Skin of body (tissue), 1 donor: ENCODE measurements at regions not wholly inside any gene's neighbourhood (a gene's known extent, or its start where the extent isn't known, plus 50 kb on each side); places are given as distances from the start of the nearest gene placed in this dataset.
A peak's percentile ranks its signal among the peaks of the same experiment; 100 is the strongest.
"Not testable (repeated sequence)": the region's sequence is repeated elsewhere in the genome, so short reads cannot be mapped to it uniquely, and the experiment has no call there.

Source experiments
- DNase-seq: peaks from one replicate; lab custom pipeline; 2025; lab: John Stamatoyannopoulos, UW

- DNase-seq = no peak
Observed at GRCh38 chr2:14501061-14501460, 131.5 kb upstream of the LRATD1 start.

- not testable (repeated sequence) for DNase-seq
Observed at GRCh38 chr2:14506955-14507354, 125.6 kb upstream of the LRATD1 start.

- no peak for DNase-seq
Observed at GRCh38 chr2:14511541-14511940, 121.0 kb upstream of the LRATD1 start.

DNA sequence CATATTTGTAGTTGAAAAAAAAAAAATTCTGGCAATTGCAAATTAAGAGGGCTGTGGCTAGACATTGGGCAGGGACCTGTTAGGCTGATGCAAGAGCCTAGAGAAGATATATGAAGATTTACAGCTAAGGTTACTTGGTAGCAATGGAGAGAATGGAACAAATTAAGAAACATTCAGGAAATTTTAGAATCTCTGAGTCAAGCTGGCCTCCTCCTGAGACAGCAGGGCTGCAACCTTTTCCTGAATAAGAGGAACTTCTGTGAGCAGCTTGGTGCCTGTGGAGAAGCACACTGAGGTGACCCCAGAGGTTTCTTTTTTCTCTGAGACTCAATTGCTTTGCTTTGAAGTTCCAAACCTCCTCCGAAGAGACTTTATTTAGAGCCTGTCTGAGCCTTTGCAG, 118.6 kb upstream of the LRATD1 start:
- no peak for DNase-seq

DNA sequence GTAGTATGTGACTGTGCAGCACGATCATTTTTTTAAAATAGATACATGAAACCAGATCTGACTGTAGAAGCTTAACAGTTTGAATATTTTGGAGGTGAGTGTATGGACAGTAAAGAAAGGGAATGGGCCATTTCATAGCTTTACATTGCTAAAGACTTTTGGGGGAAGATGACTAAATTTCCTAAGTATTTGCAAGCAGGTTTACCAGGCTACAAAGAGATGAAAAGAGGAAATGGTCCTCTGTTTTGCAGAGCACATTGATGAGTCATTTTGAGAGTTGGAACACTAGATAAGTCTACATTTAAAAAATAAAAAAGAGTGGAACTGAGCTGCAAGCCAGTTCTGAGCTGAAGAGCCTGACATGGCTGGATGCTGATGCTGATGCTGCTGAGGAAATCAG, 115.7 kb upstream of the LRATD1 start:
- no peak for DNase-seq

DNA sequence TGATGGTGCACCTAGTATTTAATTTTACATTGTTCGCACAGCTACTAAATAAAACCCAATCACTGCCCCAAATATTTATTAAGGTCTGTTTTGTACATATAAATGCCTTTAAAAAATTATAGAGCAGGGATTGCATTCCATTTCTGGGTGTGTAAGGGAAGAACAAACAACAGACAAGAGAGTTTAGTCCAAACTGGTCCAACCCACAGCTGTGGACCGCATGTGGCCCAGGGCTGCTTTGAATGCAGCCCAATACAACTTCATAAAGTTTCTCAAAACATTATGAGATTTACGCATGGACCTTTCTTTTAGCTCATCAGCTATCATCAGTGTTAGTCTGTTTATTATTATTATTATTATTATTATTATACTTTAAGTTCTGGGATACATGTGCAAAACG, 114.8 kb upstream of the LRATD1 start:
- peak; percentile 25 for DNase-seq

- no peak for DNase-seq
Observed at GRCh38 chr2:14520385-14520945, 112.1 kb upstream of the LRATD1 start.

DNA sequence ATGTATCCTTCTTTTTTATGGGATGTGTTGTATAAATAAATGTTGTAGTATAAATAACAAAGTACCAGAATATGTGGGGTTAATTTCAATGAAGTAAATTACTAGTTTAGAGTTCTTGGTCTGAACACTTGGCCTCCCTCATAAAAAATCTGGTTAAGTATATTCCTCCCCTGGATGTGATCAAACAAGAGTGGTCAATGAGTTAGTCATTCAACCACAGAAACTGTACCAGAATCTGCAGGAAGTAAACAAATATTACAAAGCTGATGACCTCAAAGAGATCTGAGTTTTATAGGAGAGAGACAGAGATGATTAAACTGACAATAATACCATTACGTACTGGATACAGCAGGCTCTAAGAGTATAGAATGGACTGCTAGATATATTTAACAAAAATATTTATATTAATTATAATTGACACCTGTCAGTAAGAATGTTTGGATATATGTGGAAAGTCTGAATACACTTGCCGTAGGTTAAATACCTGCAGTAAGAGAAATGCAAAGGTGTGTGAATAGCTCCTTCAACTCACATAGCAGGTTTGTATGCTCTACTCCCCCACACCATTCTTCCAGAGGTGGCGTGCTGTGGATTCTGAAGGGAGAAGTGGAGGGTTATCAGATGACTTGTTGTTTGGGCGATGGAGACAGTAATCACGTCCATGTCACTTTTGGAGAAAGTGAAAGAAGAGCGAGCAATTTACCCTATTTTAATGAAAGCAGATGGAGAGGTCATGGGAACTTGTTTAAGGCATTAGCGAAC, 108.3 kb upstream of the LRATD1 start:
- DNase-seq = no peak

GRCh38 chr2:14524803-14525080, 107.8 kb upstream of the LRATD1 start:
- DNase-seq = no peak

DNA sequence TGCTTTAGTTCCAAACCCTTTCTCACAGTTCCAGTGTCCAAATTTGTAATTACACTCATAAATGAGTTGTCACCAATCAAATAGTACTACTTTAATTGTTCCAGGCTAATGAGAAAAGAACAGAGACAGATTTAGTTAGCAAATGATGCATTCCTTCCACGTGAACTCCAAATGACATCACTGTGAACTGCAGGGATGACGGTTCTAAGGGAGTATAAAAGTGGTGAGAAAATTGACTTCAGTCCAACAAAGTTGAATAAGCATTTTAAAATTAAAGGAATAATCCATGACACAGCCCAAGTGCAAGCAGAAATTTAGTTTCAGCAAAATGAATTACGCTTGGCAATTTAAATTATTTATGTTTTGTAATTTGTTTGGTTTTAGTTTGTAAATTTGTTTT, 102.0 kb upstream of the LRATD1 start:
- DNase-seq = no peak

DNA sequence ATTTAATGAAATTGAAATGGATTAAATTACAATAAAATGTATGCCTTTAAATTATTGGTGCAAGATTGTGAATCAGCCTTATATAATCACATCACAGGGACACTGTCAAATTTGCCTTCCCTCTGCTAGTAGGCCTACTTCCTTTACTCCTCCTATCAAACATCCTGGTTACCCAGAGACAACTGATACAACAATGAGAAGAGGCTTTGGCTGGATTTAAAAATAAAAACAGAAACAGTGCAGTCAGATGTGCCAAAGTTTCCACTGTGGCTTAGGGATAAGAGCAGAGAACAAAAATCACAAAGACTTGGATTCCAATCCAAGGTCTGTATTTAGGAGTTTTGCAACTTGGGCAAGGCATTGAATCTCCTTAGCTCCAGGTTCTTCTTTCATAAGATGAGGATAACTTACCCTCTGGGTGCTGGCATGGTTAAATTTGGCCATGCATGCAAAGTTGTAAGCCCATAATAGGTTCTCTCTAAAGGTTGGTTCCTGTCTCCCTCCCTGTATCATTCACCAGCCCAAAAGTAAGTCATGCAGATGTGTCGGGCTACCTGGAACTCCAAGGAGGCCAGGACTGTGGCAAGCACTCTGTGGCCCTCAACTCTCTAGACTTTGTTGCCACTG, 99.3 kb upstream of the LRATD1 start:
- DNase-seq = peak; percentile 18

DNA sequence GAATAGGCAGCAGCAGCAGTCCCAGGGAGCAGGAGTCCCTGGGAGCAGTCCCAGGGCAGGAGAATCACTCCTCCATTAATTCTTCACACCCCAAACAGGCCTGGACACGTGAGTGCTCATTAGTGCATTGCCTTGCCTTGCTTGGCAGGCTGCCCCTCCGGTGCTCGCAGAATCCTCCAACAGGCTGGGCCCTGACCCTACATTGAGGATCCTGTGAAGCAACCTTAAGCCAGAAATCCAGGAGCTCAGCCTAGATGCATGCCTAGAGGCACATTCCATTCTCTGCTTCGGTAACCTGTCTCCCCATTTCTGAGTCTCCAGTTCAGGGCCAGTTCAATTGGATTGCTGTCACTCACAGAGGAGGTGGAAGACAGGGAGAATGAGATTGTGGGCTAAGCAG, 97.4 kb upstream of the LRATD1 start:
- DNase-seq = no peak

DNA sequence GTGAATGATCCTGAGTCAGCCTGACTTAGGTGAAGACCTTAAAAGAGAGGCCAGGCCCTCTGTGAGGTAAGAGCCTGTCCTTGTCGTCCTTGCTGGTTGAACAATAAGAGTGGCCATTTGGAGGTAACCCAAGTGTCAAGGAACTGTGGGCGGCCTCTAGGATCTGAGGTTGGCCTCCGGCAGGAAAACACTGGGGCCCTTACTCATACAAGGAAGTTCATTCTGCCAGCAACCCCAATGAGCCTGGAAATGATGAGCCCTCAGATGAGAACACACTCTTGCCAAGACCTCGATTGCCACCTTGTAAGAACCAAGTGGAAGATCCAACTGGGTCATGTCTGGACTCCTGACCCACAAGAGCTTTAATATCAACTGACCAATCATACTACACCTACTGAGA, 95.5 kb upstream of the LRATD1 start:
- no peak for DNase-seq

DNA sequence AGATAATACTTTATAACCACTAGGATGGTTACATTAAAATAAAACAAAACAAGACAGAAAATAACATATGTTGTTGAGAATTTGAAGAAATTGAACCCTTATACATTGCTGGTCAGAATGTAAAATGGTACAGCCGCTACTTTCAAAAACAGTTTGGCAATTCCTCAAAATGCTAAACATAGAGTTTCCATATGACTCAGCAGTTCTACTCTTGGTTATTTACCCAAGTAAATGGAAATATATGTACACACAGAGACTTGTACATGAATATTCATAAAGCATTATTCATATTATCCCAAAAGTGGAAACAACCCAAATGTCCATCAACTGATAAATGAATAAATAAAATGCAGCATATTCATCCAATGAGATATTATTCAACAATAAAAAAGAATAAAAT, 92.5 kb upstream of the LRATD1 start:
- no peak for DNase-seq

- DNase-seq = no peak
Observed at GRCh38 chr2:14543284-14543683, 89.2 kb upstream of the LRATD1 start.

- no peak for DNase-seq
Observed at GRCh38 chr2:14544247-14544646, 88.3 kb upstream of the LRATD1 start.

DNA sequence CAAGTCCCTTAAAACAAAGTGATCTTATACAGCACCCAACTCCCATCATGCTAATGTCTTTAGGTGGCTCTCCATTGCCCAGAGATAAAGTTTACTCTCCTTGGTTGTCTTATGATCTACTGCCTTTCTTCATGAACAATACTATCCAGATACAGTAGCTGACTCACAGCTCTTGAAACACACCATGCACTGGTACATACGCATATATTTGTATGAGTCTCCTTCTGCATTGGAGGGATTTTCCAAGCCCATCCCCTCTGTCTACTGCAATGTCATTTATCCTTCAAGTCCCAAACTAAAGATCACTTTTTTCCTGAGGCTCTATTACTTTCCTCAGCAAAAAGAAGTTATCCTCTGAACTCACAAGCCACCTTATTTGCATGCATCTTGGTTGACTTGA, 84.7 kb upstream of the LRATD1 start:
- no peak for DNase-seq

DNA sequence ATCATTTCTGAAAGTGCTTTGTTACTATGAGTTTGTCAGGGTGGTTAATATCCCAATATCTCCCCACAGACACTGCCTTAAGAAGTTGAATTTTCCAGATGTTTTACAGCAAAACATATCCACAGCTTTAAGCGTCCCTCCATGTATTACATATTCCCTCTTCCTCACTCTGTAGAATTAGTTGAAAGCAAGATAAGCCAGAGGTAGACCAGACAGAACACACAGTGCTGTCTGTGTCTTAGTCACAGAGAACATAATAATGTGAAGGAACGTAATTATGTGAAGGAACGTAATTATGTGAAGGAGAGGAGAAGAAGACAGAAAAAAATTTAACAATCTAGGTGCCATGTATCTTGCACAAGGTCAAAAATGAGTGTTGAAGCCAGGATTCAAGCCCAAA, 81.9 kb upstream of the LRATD1 start:
- DNase-seq = no peak

- DNase-seq = no peak
Observed at GRCh38 chr2:14551069-14551468, 81.4 kb upstream of the LRATD1 start.

GRCh38 chr2:14552286-14552685, 80.2 kb upstream of the LRATD1 start:
- no peak for DNase-seq

- DNase-seq = no peak
Observed at GRCh38 chr2:14552818-14553217, 79.7 kb upstream of the LRATD1 start.

DNA sequence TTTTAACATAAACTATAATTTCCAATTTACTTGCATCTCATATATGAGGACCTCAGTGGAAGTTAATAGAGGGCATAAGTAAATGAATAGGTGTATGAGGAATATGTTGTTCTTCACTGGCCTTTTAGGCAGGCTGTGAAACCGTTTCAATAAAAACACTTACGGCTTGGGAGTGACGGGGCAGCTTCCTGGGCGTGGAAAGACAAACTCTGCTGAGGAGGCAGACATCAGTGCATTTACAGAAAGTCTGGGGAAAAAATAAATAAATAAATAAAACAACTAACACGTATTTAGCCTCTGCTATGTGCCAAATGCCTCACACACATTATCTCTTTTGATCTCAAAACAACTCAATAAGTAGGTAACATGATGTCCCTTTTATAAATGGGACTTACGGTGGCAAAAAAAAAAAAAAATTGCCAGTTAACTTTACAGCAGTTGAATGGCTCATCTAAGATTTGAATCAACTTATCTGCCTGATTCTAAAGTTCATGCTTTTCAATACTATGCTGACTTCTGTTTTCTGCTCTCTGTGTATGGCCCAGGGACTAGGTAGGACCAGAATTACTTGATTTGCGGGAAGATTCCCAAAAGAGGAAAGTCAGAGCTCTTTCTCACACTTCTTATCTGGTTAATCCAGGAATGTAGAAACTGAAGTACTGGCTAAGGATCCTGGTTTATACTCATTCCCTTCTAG, 77.5 kb upstream of the LRATD1 start:
- no peak for DNase-seq

DNA sequence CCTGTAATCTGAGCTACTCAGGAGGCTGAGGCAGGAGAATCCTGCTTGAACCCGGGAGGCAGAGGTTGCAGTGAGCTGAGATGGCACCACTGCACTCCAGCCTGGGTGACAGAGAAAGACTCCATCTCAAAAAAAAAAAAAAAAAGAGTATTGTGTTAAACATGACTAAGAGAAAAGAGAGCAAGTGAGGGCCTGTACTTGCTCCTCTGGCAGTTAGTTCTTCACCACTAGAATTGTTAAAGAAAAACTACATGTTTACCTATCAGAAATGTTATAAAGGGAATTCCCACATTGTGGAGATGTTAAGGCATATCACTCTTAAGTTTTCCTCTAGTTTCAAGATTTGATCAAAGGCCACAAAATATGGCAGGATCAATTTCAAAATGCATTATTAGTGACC, 75.4 kb upstream of the LRATD1 start:
- DNase-seq = no peak
